SK-N-SH (cell line): ENCODE measurements at regions not wholly inside any gene's neighbourhood (a gene's known extent, or its start where the extent isn't known, plus 50 kb on each side); places are given as distances from the start of the nearest gene placed in this dataset.

Experiments
- CTCF ChIA-PET: fragments of 300-600, 350-600 bp; formaldehyde crosslinking; extraction: SDS; loops from one replicate; lab custom pipeline; 2021; lab: Yijun Ruan, JAX
- POLR2A ChIA-PET: fragments of 350-600 bp; sonication (Branson Sonifier 250); formaldehyde crosslinking; extraction: SDS; loops from one replicate; lab custom pipeline; 2020; ENCODE audit warnings: antibody characterized with exemption, inconsistent platforms; lab: Yijun Ruan, JAX
- DNase-seq: peaks from one replicate; pipeline ENCODE4 v3.0.0; 2012
- H2AFZ ChIP-seq: fragments of 200-600 bp; sonication (generic); 2 replicates; pipeline ENCODE4 v1.8.1; 2016; ENCODE audit warnings: antibody characterized with exemption, mild to moderate bottlenecking, low read depth
- H3F3A ChIP-seq: fragments of 200-600 bp; sonication (generic); replicated peaks from 2 replicates; pipeline ENCODE3; 2016; ENCODE audit warnings: antibody characterized with exemption, mild to moderate bottlenecking; ENCODE audit not compliant: insufficient read depth
- H3K27ac ChIP-seq, 2 experiments: fragments of 200-500 bp in 1 of 2; fragments of 200-600 bp in 1 of 2; sonication (Bioruptor generic) in 1 of 2; sonication (generic), shearing (Covaris generic) in 1 of 2; 2 replicates each; pipeline versions ENCODE4 v1.5.1 to v1.6.1; 2014 to 2016; ENCODE audit warnings: low read depth in 2 of 2, inconsistent platforms in 1 of 2, low read length in 1 of 2, mild to moderate bottlenecking in 1 of 2, mixed read lengths in 1 of 2
- H3K27me3 ChIP-seq: fragments of 200-600 bp; sonication (generic), shearing (Covaris generic); 2 replicates; pipeline ENCODE4 v1.6.1; 2016; ENCODE audit warnings: mixed run types; ENCODE audit not compliant: insufficient read depth
- H3K36me3 ChIP-seq, 2 experiments: fragments of 200-500 bp in 1 of 2; fragments of 200-600 bp in 1 of 2; sonication (Bioruptor generic) in 1 of 2; sonication (generic) in 1 of 2; replicated peaks in 1 of 2; 2 replicates each; pipeline versions ENCODE3 to v1.5.1; 2014 to 2016; ENCODE audit warnings: low read length in 1 of 2, mild to moderate bottlenecking in 1 of 2; ENCODE audit not compliant: insufficient read depth in 2 of 2, control insufficient read depth in 1 of 2
- H3K4me1 ChIP-seq, 2 experiments: fragments of 200-500 bp in 1 of 2; fragments of 200-600 bp in 1 of 2; sonication (Bioruptor generic) in 1 of 2; sonication (generic), shearing (Covaris generic) in 1 of 2; 2 replicates each; pipeline versions ENCODE4 v1.5.1 to v1.6.1; 2014 to 2016; ENCODE audit warnings: low read depth in 1 of 2, low read length in 1 of 2, mixed run types in 1 of 2; ENCODE audit not compliant: insufficient read depth in 2 of 2, control insufficient read depth in 1 of 2
- H3K4me2 ChIP-seq: fragments of 200-600 bp; sonication (generic), shearing (Covaris generic); 2 replicates; pipeline ENCODE4 v1.6.1; 2017; ENCODE audit warnings: mixed run types
- H3K4me3 ChIP-seq, 2 experiments: fragments of 200-500 bp in 1 of 2; fragments of 200-600 bp in 1 of 2; sonication (Bioruptor generic) in 1 of 2; sonication (generic), shearing (Covaris generic) in 1 of 2; 2 replicates each; pipeline versions ENCODE4 v1.5.1 to v1.8.1; 2014 to 2016; ENCODE audit warnings: low read depth in 2 of 2, inconsistent platforms in 1 of 2, low read length in 1 of 2, mild to moderate bottlenecking in 1 of 2, mixed read lengths in 1 of 2, moderate library complexity in 1 of 2
- H3K79me2 ChIP-seq: fragments of 200-600 bp; sonication (generic); 2 replicates; pipeline ENCODE4 v1.8.1; 2017; ENCODE audit warnings: mild to moderate bottlenecking; ENCODE audit not compliant: insufficient read depth
- H3K9ac ChIP-seq: fragments of 200-600 bp; sonication (generic); 2 replicates; pipeline ENCODE4 v1.6.1; 2017; ENCODE audit warnings: mixed run types
- H3K9me2 ChIP-seq: fragments of 200-600 bp; sonication (generic); 2 replicates; pipeline ENCODE4 v1.6.1; 2017; ENCODE audit warnings: mixed run types
- H3K9me3 ChIP-seq: fragments of 200-600 bp; sonication (generic); 2 replicates; pipeline ENCODE4 v1.6.1; 2017; ENCODE audit warnings: mixed run types, mild to moderate bottlenecking, moderate library complexity
- H4K20me1 ChIP-seq: fragments of 200-600 bp; sonication (generic); 2 replicates; pipeline ENCODE4 v1.6.1; 2017; ENCODE audit warnings: mild to moderate bottlenecking, mixed run types; ENCODE audit not compliant: insufficient read depth
- CHD2 ChIP-seq: fragments of 150-350 bp; IDR thresholded peaks from 2 replicates; pipeline ENCODE4 v1.6.1; 2018; ENCODE audit warnings: low read length; ENCODE audit not compliant: partially characterized antibody
- JUND ChIP-seq: IDR thresholded peaks from 2 replicates; pipeline ENCODE4 v1.4.0; 2012
- MAX ChIP-seq: IDR thresholded peaks from 2 replicates; pipeline ENCODE4 v1.4.0; 2012; ENCODE audit warnings: low read depth
- POLR2AphosphoS5 ChIP-seq: IDR thresholded peaks from 2 replicates; pipeline ENCODE4 v1.6.1; 2012; ENCODE audit warnings: low read depth, low read length
- RCOR1 ChIP-seq: fragments of 150-350 bp; IDR thresholded peaks from 2 replicates; pipeline ENCODE4 v1.6.1; 2017; ENCODE audit warnings: antibody characterized with exemption, low read length
- RFX5 ChIP-seq: IDR thresholded peaks from 2 replicates; pipeline ENCODE4 v1.6.1; 2012; ENCODE audit warnings: mild to moderate bottlenecking, improper control_type of control experiment, low read length
- RXRA ChIP-seq: IDR thresholded peaks from 2 replicates; pipeline ENCODE4 v1.4.0; 2012; ENCODE audit warnings: low read depth, mild to moderate bottlenecking, borderline replicate concordance
- SMC3 ChIP-seq: IDR thresholded peaks from 2 replicates; pipeline ENCODE4 v1.6.1; 2012; ENCODE audit warnings: low read depth, low read length, improper control_type of control experiment
- TCF12 ChIP-seq: IDR thresholded peaks from 2 replicates; pipeline ENCODE4 v1.4.0; 2012
- YY1 ChIP-seq: IDR thresholded peaks from 2 replicates; pipeline ENCODE4 v1.4.0; 2012; ENCODE audit warnings: low read depth, mild to moderate bottlenecking
- ZBTB33 ChIP-seq: IDR thresholded peaks from 2 replicates; pipeline ENCODE4 v1.4.0; 2012; ENCODE audit warnings: low read depth, borderline replicate concordance
- WGBS: methylation state at CpG from one replicate; pipeline ENCODE4 v1.1.6; 2017; ENCODE audit warnings: low lambda C conversion rate; 5-methylcytosine and 5-hydroxymethylcytosine counted together

- Histone ChIP-seq H3K27me3 (no peaks in the 10 kb centered on the region), H3K9ac (no peak overlapping the region), H3K4me1 (peaks cover 0 to 7% of the 10 kb centered on the region in 2 experiments; a peak in 1 of 4 replicates), H3K79me2 (no peaks in the 10 kb centered on the region), H3K9me3 (no peaks in the 10 kb centered on the region), H3K9me2 (no peaks in the 10 kb centered on the region), H4K20me1 (no peaks in the 10 kb centered on the region), H3K4me2 (no peak overlapping the region), H3F3A (peaks cover under 1% of the 10 kb centered on the region), H3K27ac (no peak overlapping the region), H3K4me3 (no peak overlapping the region), H2AFZ (no peak overlapping the region), H3K36me3 (no peaks in the 10 kb centered on the region)
- TF ChIP-seq CHD2 (no peak), POLR2AphosphoS5 (no peak), ZBTB33 (no peak), SMC3 (no peak), JUND (no peak), RFX5 (no peak), MAX (no peak), TCF12 (no peak), RCOR1 (no peak), YY1 (no peak), RXRA (no peak)
- WGBS: 84% methylated on average over 6 of the region's 6 CpGs
- ChIA-PET CTCF (no interaction called here), POLR2A (no interaction called here)
- DNase-seq: no peak
These were observed 50.0 kb upstream of the RFX8 start for GRCh38 chr2:101524806-101525430.
